ENCODE measurements at regions not wholly inside any gene's neighbourhood (a gene's known extent, or its start where the extent isn't known, plus 50 kb on each side); places are given as distances from the start of the nearest gene placed in this dataset.

DNA sequence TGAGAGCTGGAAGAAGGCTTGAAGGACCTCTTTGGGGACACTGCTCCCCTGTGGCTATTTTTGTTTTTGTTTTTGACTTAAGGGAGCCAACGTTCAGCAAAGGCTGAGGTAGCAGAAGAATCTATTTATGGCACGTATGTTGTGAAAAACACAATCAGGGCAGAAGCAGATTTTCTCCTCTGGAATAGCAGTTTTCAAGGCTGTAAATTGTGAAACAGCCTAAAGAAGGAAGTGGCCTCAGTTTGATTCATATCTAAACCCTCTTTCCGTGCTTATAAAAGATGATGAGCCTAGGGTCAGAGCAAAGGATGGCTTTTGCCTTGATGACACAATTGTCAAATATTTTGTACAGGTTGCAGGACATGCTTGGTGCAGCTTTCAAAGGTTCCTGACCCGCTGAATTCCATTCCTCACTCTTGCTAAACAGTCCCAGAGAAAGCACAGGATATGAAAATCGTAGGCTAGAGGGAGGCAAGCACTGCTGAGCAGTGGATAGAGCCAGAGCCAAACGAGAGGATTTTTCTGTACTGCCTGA, 106.2 kb upstream of the DLX2 start:
- Histone ChIP-seq H3K27me3 (no peaks in the 10 kb centered on the region), H3K4me3 (no peak overlapping the region), H3K36me3 (no peaks in the 10 kb centered on the region), H3K4me1 (no peaks in the 10 kb centered on the region), H3K9ac (ENCODE audit: low read depth in 2 of 2, low read length in 2 of 2) (no peak overlapping the region), H3K9me3 (no peaks in the 10 kb centered on the region), H3K27ac (no peak overlapping the region)
- TF ChIP-seq, protein P1, sequence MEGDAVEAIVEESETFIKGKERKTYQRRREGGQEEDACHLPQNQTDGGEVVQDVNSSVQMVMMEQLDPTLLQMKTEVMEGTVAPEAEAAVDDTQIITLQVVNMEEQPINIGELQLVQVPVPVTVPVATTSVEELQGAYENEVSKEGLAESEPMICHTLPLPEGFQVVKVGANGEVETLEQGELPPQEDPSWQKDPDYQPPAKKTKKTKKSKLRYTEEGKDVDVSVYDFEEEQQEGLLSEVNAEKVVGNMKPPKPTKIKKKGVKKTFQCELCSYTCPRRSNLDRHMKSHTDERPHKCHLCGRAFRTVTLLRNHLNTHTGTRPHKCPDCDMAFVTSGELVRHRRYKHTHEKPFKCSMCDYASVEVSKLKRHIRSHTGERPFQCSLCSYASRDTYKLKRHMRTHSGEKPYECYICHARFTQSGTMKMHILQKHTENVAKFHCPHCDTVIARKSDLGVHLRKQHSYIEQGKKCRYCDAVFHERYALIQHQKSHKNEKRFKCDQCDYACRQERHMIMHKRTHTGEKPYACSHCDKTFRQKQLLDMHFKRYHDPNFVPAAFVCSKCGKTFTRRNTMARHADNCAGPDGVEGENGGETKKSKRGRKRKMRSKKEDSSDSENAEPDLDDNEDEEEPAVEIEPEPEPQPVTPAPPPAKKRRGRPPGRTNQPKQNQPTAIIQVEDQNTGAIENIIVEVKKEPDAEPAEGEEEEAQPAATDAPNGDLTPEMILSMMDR (IDR thresholded peaks at IDR 0.05): no peak
- DNase-seq: no peak
- intact Hi-C loops (cut with DNase I): no loop called here

DNA sequence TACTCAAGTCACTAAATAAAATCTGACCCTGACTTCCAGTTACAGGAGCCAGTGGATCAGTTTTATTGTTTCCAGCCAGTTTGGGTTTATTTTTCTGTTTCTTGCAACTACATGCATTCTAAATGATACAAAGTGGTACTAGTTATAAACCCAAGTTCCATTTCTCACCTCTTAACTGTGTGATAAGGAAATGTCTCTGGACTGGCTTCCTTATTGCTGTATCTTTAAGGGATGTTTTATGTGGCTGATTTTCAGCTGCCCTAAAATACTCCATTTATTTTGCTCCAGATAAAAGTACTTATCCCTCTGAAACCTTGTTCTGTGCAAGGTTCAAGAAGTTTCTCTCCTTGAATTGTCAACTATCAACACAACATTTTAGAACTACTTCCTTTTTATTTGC, 107.9 kb upstream of the DLX2 start:
- no peaks in the 10 kb centered on the region for H3K36me3 ChIP-seq
- no peaks in the 10 kb centered on the region for H3K9me3 ChIP-seq
- no peaks in the 10 kb centered on the region for H3K4me1 ChIP-seq
- no peak overlapping the region for H3K27ac ChIP-seq
- no peak for DNase-seq
- H3K27me3 ChIP-seq: no peaks in the 10 kb centered on the region
- intact Hi-C loops (cut with DNase I): no loop called here
- TF ChIP-seq, protein P1 (IDR thresholded peaks at IDR 0.05): no peak
- H3K4me3 ChIP-seq: no peak overlapping the region
- no peak overlapping the region for H3K9ac ChIP-seq (ENCODE audit: low read depth in 2 of 2, low read length in 2 of 2)

DNA sequence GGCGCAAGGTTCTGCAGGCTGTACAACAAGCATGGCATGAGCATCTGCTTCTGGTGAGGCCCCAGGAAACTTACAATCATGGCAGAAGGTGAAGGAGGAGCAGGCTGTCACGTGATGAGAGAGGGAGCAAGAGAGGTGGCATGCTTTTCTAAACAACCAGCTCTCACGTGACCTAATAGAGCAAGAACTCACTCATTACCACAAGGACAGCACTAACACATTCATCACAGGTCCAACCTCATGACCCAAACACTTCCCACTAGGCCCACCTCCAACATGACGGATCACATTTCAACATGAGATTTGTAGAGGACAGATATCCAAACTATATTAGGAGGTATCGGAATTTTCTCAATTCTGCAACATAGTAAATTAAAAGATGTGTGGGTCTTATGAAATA, 108.8 kb upstream of the DLX2 start:
- DNase-seq: no peak
- Histone ChIP-seq H3K4me1 (no peaks in the 10 kb centered on the region), H3K27ac (no peak overlapping the region), H3K9ac (ENCODE audit: low read depth in 2 of 2, low read length in 2 of 2) (no peak overlapping the region), H3K27me3 (no peaks in the 10 kb centered on the region), H3K4me3 (no peak overlapping the region), H3K9me3 (no peaks in the 10 kb centered on the region), H3K36me3 (no peaks in the 10 kb centered on the region)
- TF ChIP-seq, protein P1 (IDR thresholded peaks at IDR 0.05): no peak
- intact Hi-C loops (cut with DNase I): no loop called here

DNA sequence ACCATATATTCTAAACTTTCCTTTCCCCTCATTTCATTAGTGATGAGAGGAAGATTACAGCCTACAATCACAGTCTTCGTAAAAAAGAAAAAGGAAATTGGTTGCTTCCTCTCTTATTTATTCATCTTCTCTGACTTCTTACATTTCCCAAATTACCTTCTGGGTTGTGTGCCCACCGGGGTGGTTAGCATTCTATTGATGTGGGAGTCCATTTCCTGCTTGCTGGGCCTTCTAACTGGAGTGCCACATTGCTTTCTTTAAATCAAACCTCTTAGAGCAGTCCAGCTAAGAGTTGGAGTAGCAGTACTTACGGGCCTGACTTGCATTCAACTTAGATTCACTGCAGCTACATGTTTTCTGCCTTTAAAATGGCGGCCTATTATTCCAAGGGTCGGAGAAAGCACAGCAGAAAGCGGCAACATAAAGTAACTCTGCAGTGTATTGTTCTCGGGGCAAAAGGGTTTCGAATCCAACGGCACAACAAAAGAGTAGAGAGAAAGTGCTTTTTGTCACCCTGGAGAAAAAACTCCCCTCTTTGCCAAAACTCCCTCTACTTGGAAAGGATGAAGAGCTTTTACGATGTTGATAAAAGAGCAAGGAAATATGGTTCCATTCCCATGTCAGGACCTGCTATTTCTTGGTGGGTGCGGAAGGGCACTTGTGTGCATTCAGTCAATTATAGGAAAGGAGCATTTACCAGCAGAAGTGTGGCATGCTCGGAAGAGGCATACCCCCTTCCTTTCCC, 110.6 kb upstream of the DLX2 start:
- no peaks in the 10 kb centered on the region for H3K4me1 ChIP-seq
- intact Hi-C loops (cut with DNase I): no loop called here
- no peaks in the 10 kb centered on the region for H3K27me3 ChIP-seq
- H3K4me3 ChIP-seq: no peak overlapping the region
- no peak overlapping the region for H3K9ac ChIP-seq (ENCODE audit: low read depth in 2 of 2, low read length in 2 of 2)
- H3K36me3 ChIP-seq: no peaks in the 10 kb centered on the region
- DNase-seq: no peak
- H3K9me3 ChIP-seq: no peaks in the 10 kb centered on the region
- TF ChIP-seq, protein P1 (IDR thresholded peaks at IDR 0.05): no peak
- no peak overlapping the region for H3K27ac ChIP-seq

DNA sequence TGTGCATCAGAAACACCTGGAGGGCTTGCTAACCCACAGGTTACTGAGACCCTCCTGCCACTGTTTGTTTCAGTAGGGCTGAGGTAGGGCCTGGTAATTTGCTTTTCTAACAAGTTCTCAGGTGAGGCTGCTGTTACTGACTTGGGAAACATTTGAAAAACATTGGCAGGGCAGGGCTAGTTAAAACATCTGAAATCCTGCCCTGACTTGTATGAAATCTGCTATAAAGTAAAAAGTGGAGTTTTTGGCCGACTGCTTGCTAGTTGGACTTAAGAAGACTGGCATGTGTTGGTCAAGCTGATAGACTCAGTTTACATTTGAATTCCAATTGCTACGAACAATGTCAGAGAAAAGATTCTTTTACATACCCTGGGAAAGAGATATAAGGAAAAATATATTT, 111.6 kb upstream of the DLX2 start:
- Histone ChIP-seq H3K27me3 (no peaks in the 10 kb centered on the region), H3K4me3 (no peak overlapping the region), H3K27ac (no peak overlapping the region), H3K36me3 (no peaks in the 10 kb centered on the region), H3K4me1 (no peaks in the 10 kb centered on the region), H3K9ac (ENCODE audit: low read depth in 2 of 2, low read length in 2 of 2) (no peak overlapping the region), H3K9me3 (no peaks in the 10 kb centered on the region)
- DNase-seq: no peak
- intact Hi-C loops (cut with DNase I): no loop called here
- TF ChIP-seq, protein P1 (IDR thresholded peaks at IDR 0.05): no peak
